ENCODE measurements at regions not wholly inside any gene's neighbourhood (a gene's known extent, or its start where the extent isn't known, plus 50 kb on each side); places are given as distances from the start of the nearest gene placed in this dataset.

- TF ChIP-seq, protein P1, sequence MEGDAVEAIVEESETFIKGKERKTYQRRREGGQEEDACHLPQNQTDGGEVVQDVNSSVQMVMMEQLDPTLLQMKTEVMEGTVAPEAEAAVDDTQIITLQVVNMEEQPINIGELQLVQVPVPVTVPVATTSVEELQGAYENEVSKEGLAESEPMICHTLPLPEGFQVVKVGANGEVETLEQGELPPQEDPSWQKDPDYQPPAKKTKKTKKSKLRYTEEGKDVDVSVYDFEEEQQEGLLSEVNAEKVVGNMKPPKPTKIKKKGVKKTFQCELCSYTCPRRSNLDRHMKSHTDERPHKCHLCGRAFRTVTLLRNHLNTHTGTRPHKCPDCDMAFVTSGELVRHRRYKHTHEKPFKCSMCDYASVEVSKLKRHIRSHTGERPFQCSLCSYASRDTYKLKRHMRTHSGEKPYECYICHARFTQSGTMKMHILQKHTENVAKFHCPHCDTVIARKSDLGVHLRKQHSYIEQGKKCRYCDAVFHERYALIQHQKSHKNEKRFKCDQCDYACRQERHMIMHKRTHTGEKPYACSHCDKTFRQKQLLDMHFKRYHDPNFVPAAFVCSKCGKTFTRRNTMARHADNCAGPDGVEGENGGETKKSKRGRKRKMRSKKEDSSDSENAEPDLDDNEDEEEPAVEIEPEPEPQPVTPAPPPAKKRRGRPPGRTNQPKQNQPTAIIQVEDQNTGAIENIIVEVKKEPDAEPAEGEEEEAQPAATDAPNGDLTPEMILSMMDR (IDR thresholded peaks at IDR 0.05; ENCODE audit: low read length) = no peak
- TF ChIP-seq EZH2 (IDR thresholded peaks at IDR 0.05; ENCODE audit: borderline replicate concordance, low read length) = no peak
Observed at GRCh38 chr1:198865319-198865718, 226.5 kb downstream of the PTPRC start.

All from OCI-LY1 (cell line).